GM13976 (cell line): ENCODE measurements at regions not wholly inside any gene's neighbourhood (a gene's known extent, or its start where the extent isn't known, plus 50 kb on each side); places are given as distances from the start of the nearest gene placed in this dataset.
"Not testable (repeated sequence)": the region's sequence is repeated elsewhere in the genome, so short reads cannot be mapped to it uniquely, and the experiment has no call there.

Source experiments
- DNase-seq: peaks from one replicate; pipeline ENCODE4 v3.0.0; 2012; ENCODE audit warnings: low spot score
- in situ Hi-C: fragments of 300-500 bp; cut with MboI; formaldehyde crosslinking; loops from one replicate; pipeline ENCODE4 v1.12.0; 2022; ENCODE audit warnings: low sequenced_read_pairs, mixed read lengths, inconsistent platforms; ENCODE audit not compliant: unreplicated experiment
- TF ChIP-seq, protein P1 (sequence below): IDR thresholded peaks from 2 replicates; pipeline ENCODE4 v1.5.1; 2012; ENCODE audit warnings: borderline replicate concordance, mild to moderate bottlenecking; ENCODE audit not compliant: insufficient read depth; ENCODE audit errors: extremely low read depth, missing control alignments, control extremely low read depth

DNA sequence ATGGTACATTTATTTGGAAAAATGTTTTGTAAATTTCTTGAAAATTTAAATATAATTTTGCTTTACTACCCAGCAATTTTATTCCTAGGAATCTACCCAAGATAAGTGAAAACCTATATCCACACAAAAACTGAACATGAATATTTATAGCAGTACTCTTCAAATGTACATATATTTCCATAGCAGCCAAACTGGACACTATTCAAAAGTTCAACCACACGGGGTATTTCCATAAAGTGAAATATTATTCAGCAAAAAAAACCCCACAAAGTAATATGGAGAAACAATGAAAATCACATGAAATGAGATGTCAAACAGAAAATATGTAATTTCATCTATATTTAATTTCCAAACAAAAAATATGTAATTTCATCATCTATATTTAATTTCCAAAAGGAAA is 1247.6 kb upstream of the TMEFF2 start:
- no peak for DNase-seq
- in situ Hi-C loops, result no loop called here
- TF ChIP-seq, protein P1, sequence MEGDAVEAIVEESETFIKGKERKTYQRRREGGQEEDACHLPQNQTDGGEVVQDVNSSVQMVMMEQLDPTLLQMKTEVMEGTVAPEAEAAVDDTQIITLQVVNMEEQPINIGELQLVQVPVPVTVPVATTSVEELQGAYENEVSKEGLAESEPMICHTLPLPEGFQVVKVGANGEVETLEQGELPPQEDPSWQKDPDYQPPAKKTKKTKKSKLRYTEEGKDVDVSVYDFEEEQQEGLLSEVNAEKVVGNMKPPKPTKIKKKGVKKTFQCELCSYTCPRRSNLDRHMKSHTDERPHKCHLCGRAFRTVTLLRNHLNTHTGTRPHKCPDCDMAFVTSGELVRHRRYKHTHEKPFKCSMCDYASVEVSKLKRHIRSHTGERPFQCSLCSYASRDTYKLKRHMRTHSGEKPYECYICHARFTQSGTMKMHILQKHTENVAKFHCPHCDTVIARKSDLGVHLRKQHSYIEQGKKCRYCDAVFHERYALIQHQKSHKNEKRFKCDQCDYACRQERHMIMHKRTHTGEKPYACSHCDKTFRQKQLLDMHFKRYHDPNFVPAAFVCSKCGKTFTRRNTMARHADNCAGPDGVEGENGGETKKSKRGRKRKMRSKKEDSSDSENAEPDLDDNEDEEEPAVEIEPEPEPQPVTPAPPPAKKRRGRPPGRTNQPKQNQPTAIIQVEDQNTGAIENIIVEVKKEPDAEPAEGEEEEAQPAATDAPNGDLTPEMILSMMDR, result no peak

DNA sequence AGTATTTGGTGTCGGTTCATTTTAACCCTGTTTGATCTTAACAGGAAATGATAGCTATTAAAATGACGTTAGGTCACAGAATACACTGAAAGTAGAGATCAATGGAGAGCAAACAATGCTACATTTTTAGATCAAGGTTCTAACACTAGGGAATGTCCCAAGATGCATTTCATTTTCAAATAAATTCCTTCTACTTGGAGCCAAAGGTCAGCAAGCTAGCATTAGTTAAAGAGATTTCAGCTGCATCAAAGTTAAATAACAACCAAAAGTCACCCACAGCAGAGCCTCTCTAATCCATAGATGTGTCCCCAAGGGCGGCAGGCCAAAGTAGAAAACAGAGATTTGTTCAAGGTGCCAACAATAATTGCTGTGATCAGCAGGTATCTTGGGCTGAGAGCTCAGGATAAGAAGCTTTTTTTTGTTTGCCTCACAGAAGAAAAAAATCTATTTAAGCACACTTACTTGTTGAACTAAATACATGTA is 1233.6 kb upstream of the TMEFF2 start:
- in situ Hi-C loops, result no loop called here
- DNase-seq, result no peak
- TF ChIP-seq, protein P1, result no peak

DNA sequence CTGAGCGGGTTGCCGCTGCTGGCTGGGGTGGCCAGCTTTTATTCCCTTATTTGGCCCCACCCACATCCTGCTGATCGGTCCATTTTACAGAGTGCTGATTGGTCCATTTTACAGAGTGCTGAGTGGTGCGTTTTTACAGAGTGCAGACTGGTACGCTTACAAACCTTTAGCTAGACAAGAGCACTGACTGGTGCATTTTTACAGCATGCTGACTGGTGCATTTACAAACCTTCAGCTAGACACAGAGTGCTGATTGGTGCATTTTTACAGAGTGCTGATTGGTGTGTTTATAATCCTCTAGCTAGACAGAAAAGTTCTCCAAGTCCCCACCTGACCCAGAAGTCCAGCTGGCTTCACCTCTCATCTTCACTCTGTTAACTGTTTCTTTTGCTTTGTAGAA is 1217.6 kb upstream of the TMEFF2 start:
- DNase-seq, in situ Hi-C loops: not testable (repeated sequence)

DNA sequence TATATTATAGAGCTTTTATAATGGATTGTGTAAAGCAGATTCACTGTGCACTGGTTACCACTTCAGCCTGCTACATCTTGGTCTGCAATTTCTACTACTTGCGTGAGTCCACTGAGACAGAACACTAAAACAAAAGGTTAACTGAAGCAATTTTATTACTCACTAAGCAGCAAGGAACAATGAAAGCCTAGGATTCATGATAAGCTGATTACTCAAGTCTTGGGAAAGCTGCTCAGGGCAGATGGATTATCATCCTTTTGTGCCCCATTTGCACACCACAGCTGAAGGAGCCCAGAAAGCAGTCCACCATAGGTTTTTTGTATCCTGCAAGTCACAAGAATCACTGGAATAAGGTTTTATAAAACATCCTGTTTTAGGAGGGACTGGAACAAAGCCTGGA is 1215.2 kb upstream of the TMEFF2 start:
- in situ Hi-C loops, result no loop called here
- DNase-seq, result no peak

DNA sequence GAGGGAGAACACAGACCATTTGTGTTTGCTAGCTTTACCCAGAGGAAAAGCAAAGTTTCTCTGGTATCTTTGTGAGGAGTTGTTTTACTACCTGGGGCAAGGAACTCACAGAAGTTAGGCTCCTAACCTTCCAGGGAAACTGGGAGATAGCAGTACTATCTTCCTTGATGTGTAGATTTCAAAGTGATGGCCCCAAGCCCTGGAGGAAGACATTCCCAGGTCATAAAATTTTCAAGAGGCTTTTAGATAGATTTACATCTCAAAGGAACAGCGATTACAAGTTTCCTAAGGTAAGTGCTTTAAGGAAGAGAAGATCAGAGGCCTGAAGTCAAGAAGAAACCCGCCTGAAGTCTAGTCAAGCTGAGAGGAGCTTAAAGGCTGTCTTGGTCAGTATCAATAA is 1187.8 kb upstream of the TMEFF2 start:
- DNase-seq, result no peak
- TF ChIP-seq, protein P1, result no peak
- in situ Hi-C loops, result no loop called here

More for the DNA sequence above, 1215.2 kb upstream of the TMEFF2 start:
- TF ChIP-seq, protein P1, result no peak

DNA sequence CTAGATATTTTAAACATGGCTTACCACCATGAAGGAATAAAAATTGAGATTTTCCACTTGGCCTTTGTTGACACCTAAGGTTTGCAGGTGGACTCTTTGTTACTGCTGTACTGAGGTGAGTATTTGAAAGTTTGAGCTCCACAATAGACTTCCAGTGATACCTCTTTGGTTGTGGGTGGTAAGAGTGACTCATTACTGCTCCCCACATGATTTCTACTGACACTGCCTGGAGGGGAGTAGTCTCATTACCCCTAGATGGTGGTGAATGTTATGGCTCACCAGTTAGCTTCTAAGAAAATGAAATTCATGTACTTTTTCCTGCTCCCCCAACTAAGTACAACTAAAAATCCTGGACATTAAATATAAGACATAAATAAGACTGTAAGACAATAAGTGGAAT is 1183.1 kb upstream of the TMEFF2 start:
- TF ChIP-seq, protein P1, result no peak
- DNase-seq, result no peak
- in situ Hi-C loops, result no loop called here

DNA sequence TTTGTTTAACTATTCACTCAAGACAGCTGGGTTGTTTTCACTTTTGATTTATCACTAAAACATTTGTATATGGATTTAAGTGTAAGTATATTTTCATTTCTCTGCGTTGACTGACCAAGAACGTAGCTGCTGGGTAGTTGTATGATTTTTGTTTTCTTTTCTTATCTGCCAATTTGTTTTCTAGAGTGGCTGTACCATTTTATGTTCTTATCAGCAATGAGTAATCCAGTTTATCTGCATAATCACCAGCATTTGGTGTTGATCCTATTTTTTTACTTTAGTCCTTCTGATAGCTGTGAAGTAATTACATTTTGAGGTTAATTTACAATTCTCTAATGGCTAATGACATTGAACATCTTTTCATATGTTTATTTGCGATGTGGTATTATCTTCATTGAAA is 1178.4 kb upstream of the TMEFF2 start:
- in situ Hi-C loops, result no loop called here
- TF ChIP-seq, protein P1, result no peak
- no peak for DNase-seq
